HG03039 (cell line): ENCODE measurements at regions not wholly inside any gene's neighbourhood (a gene's known extent, or its start where the extent isn't known, plus 50 kb on each side); places are given as distances from the start of the nearest gene placed in this dataset.
"Not testable (repeated sequence)": the region's sequence is repeated elsewhere in the genome, so short reads cannot be mapped to it uniquely, and the experiment has no call there.

Experiments
- ATAC-seq: cut with Tn5 transposase; IDR thresholded peaks from one replicate; pipeline ENCODE4 v1.9.1; 2021; ENCODE audit warnings: mild to moderate bottlenecking, moderate library complexity; ENCODE audit not compliant: unreplicated experiment

GRCh38 chr21:43291347-43291950 is 122.6 kb downstream of the CRYAA start:
- ATAC-seq: no peak

- ATAC-seq: no peak
These were observed 121.9 kb downstream of the CRYAA start for GRCh38 chr21:43290421-43291346.

GRCh38 chr21:43289966-43290365 is 121.2 kb downstream of the CRYAA start:
- ATAC-seq: no peak

GRCh38 chr21:43289442-43289841 is 120.6 kb downstream of the CRYAA start:
- ATAC-seq: no peak

GRCh38 chr21:43287795-43288755 is 119.3 kb downstream of the CRYAA start:
- no peak for ATAC-seq

- ATAC-seq: no peak
These were observed 118.4 kb downstream of the CRYAA start for GRCh38 chr21:43287111-43287760.

- ATAC-seq: no peak
These were observed 117.4 kb downstream of the CRYAA start for GRCh38 chr21:43286196-43286595.

GRCh38 chr21:43284700-43285099 is 115.9 kb downstream of the CRYAA start:
- no peak for ATAC-seq

- no peak for ATAC-seq
These were observed 115.4 kb downstream of the CRYAA start for GRCh38 chr21:43284238-43284637.

- not testable (repeated sequence) for ATAC-seq
These were observed 115.1 kb downstream of the CRYAA start for GRCh38 chr21:43283925-43284221.

GRCh38 chr21:43283136-43283924 is 114.5 kb downstream of the CRYAA start:
- no peak for ATAC-seq

GRCh38 chr21:43282358-43283120 is 113.7 kb downstream of the CRYAA start:
- ATAC-seq: no peak

- ATAC-seq: no peak
These were observed 113.0 kb downstream of the CRYAA start for GRCh38 chr21:43281661-43282357.

- no peak for ATAC-seq
These were observed 112.3 kb downstream of the CRYAA start for GRCh38 chr21:43280949-43281633.

GRCh38 chr21:43279578-43279894 is 110.7 kb downstream of the CRYAA start:
- ATAC-seq: no peak

- no peak for ATAC-seq
These were observed 110.2 kb downstream of the CRYAA start for GRCh38 chr21:43278766-43279577.

- ATAC-seq: no peak
These were observed 109.6 kb downstream of the CRYAA start for GRCh38 chr21:43278359-43278758.
